ENCODE measurements at regions not wholly inside any gene's neighbourhood (a gene's known extent, or its start where the extent isn't known, plus 50 kb on each side); places are given as distances from the start of the nearest gene placed in this dataset.

DNA sequence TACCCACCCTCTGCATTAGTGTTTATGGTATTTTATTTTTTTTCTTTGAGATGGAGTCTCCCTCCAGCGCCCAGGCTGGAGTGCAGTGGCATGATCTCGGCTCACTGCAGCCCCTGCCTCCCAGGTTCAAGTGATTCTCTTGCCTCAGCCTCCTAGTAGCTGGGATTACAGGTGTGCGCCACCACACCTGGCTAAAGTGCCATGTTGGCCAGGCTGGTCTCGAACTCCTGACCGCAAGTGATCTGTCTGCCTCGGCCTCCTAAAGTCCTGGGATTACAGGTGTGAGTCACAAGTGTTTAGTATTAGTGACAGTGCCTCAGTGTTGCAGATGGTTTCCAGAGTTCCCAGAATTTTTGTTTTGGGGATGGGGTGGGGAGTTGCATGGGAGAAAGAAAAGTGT, 120.3 kb downstream of the NPY start:
- TF ChIP-seq, protein P1, sequence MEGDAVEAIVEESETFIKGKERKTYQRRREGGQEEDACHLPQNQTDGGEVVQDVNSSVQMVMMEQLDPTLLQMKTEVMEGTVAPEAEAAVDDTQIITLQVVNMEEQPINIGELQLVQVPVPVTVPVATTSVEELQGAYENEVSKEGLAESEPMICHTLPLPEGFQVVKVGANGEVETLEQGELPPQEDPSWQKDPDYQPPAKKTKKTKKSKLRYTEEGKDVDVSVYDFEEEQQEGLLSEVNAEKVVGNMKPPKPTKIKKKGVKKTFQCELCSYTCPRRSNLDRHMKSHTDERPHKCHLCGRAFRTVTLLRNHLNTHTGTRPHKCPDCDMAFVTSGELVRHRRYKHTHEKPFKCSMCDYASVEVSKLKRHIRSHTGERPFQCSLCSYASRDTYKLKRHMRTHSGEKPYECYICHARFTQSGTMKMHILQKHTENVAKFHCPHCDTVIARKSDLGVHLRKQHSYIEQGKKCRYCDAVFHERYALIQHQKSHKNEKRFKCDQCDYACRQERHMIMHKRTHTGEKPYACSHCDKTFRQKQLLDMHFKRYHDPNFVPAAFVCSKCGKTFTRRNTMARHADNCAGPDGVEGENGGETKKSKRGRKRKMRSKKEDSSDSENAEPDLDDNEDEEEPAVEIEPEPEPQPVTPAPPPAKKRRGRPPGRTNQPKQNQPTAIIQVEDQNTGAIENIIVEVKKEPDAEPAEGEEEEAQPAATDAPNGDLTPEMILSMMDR (IDR thresholded peaks at IDR 0.05) = no peak
- TF ChIP-seq POLR2A (IDR thresholded peaks at IDR 0.05) = no peak
